Liver (tissue), 8 donors: ENCODE measurements at regions not wholly inside any gene's neighbourhood (a gene's known extent, or its start where the extent isn't known, plus 50 kb on each side); places are given as distances from the start of the nearest gene placed in this dataset.

Experiments
- DNase-seq: peaks from one replicate; pipeline ENCODE4 v3.0.0-alpha.2; 2017; ENCODE audit warnings: low spot score
- H3K27ac ChIP-seq, 2 donors: one replicate each; pipeline ENCODE4 v1.7.0; 2013; ENCODE audit warnings: inconsistent platforms in 2 of 2, low read length in 2 of 2, control low read depth in 1 of 2, low read depth in 1 of 2, mild to moderate bottlenecking in 1 of 2
- H3K27me3 ChIP-seq, 4 donors: one replicate each; pipeline versions ENCODE4 v1.6.1 to v1.7.0; 2013; ENCODE audit warnings: low read length in 3 of 4, inconsistent platforms in 1 of 4, mild to moderate bottlenecking in 1 of 4, moderate library complexity in 1 of 4; ENCODE audit not compliant: control insufficient read depth in 4 of 4, insufficient read depth in 4 of 4
- H3K36me3 ChIP-seq, 4 donors: one replicate each; pipeline versions ENCODE4 v1.6.1 to v1.7.0; 2013; ENCODE audit warnings: low read length in 3 of 4, mild to moderate bottlenecking in 3 of 4, low read depth in 1 of 4, moderate library complexity in 1 of 4; ENCODE audit not compliant: control insufficient read depth in 4 of 4, insufficient read depth in 3 of 4
- H3K4me1 ChIP-seq, 4 donors: one replicate each; pipeline versions ENCODE4 v1.6.1 to v1.7.0; 2013; ENCODE audit warnings: low read length in 3 of 4, mild to moderate bottlenecking in 3 of 4, moderate library complexity in 1 of 4; ENCODE audit not compliant: control insufficient read depth in 4 of 4, insufficient read depth in 4 of 4
- H3K4me3 ChIP-seq, 3 donors: one replicate each; pipeline versions ENCODE4 v1.6.1 to v1.7.0; 2013; ENCODE audit warnings: low read length in 3 of 3, control low read depth in 1 of 3, low read depth in 1 of 3, mild to moderate bottlenecking in 1 of 3
- H3K9ac ChIP-seq, 2 donors: one replicate each; pipeline ENCODE4 v1.7.0; 2013; ENCODE audit warnings: low read length in 2 of 2, mild to moderate bottlenecking in 2 of 2, moderate library complexity in 2 of 2, control low read depth in 1 of 2, low read depth in 1 of 2
- H3K9me3 ChIP-seq, 4 donors: one replicate each; pipeline versions ENCODE4 v1.6.1 to v1.7.0; 2013; ENCODE audit warnings: low read length in 3 of 4; ENCODE audit not compliant: control insufficient read depth in 4 of 4
- ATF3 ChIP-seq: IDR thresholded peaks from 2 replicates; pipeline ENCODE4 v1.6.1; 2016; ENCODE audit warnings: antibody characterized with exemption
- CTCF ChIP-seq: fragments of 150-350 bp; IDR thresholded peaks from 2 replicates; pipeline ENCODE4 v1.5.1; 2017; ENCODE audit warnings: improper control_type of control experiment, low read depth, low read length; ENCODE audit not compliant: missing input control
- EGR1 ChIP-seq, 2 donors: IDR thresholded peaks; 2 replicates each; pipeline ENCODE4 v1.6.1; 2016 to 2018; ENCODE audit warnings: antibody characterized with exemption in 2 of 2, low read depth in 2 of 2
- FOXA1 ChIP-seq: IDR thresholded peaks from 2 replicates; pipeline ENCODE4 v1.6.1; 2016; ENCODE audit warnings: antibody characterized with exemption
- FOXA2 ChIP-seq: IDR thresholded peaks from 2 replicates; pipeline ENCODE4 v1.6.1; 2016; ENCODE audit warnings: antibody characterized with exemption
- GABPA ChIP-seq, 2 donors: IDR thresholded peaks in 1 of 2; conservative IDR thresholded peaks in 1 of 2; 2 replicates each; pipeline ENCODE4 v1.6.1; 2016; ENCODE audit warnings: antibody characterized with exemption in 2 of 2, mild to moderate bottlenecking in 1 of 2, moderate library complexity in 1 of 2
- HNF4A ChIP-seq, 2 donors: conservative IDR thresholded peaks; 2 replicates each; pipeline ENCODE4 v1.6.1; 2016; ENCODE audit warnings: antibody characterized with exemption in 2 of 2, mild to moderate bottlenecking in 2 of 2
- HNF4G ChIP-seq: IDR thresholded peaks from 2 replicates; pipeline ENCODE4 v1.6.1; 2016; ENCODE audit warnings: antibody characterized with exemption
- JUND ChIP-seq, 2 donors: IDR thresholded peaks; 2 replicates each; pipeline ENCODE4 v1.6.1; 2016; ENCODE audit warnings: antibody characterized with exemption in 2 of 2
- MAX ChIP-seq: IDR thresholded peaks from 2 replicates; pipeline ENCODE4 v1.6.1; 2016; ENCODE audit warnings: antibody characterized with exemption
- NR2F2 ChIP-seq: IDR thresholded peaks from 2 replicates; pipeline ENCODE4 v1.6.1; 2016; ENCODE audit warnings: antibody characterized with exemption
- RAD21 ChIP-seq, 2 donors: IDR thresholded peaks; 2 replicates each; pipeline ENCODE4 v1.6.1; 2016; ENCODE audit warnings: antibody characterized with exemption in 2 of 2, mild to moderate bottlenecking in 2 of 2
- REST ChIP-seq: IDR thresholded peaks from 2 replicates; pipeline ENCODE4 v1.6.1; 2016; ENCODE audit warnings: antibody characterized with exemption, mild to moderate bottlenecking
- RXRA ChIP-seq, 2 donors: IDR thresholded peaks; 2 replicates each; pipeline ENCODE4 v1.6.1; 2017 to 2018; ENCODE audit warnings: antibody characterized with exemption in 2 of 2, mild to moderate bottlenecking in 1 of 2
- SP1 ChIP-seq: IDR thresholded peaks from 2 replicates; pipeline ENCODE4 v1.6.1; 2018; ENCODE audit warnings: antibody characterized with exemption, mild to moderate bottlenecking
- TAF1 ChIP-seq: conservative IDR thresholded peaks from 2 replicates; pipeline ENCODE4 v1.6.1; 2016; ENCODE audit warnings: antibody characterized with exemption, mild to moderate bottlenecking
- YY1 ChIP-seq: IDR thresholded peaks from 2 replicates; pipeline ENCODE4 v1.6.1; 2016; ENCODE audit warnings: antibody characterized with exemption, mild to moderate bottlenecking
- ZBTB33 ChIP-seq: IDR thresholded peaks from 2 replicates; pipeline ENCODE4 v1.6.1; 2016; ENCODE audit warnings: antibody characterized with exemption
- WGBS: extraction: QIAGEN DNeasy Blood & Tissue Kit; methylation state at CpG from one replicate; pipeline ENCODE4 v1.1.7; 2013; 5-methylcytosine and 5-hydroxymethylcytosine counted together
- donor health status: healthy.
- donor health status: healthy.
- donor health status: healthy.
- donor health status: healthy.
- donor health status: healthy.

GRCh38 chr7:125561006-125561405 lies 631.4 kb upstream of the POT1 start:
- Histone ChIP-seq H3K27ac (no peak overlapping the region), H3K9ac (no peak overlapping the region), H3K4me3 (no peak overlapping the region), H3K9me3 (peaks cover 0 to 5% (median 0%) of the 10 kb centered on the region in 4 donors), H3K36me3 (no peaks in the 10 kb centered on the region), H3K27me3 (no peaks in the 10 kb centered on the region), H3K4me1 (no peaks in the 10 kb centered on the region)
- 29% methylated on average over 3 of the region's 3 CpGs for WGBS
- no peak for DNase-seq
- TF ChIP-seq NR2F2 (no peak), HNF4G (no peak), ATF3 (no peak), RAD21 (IDR thresholded peaks at IDR 0.05) (no peak), FOXA1 (no peak), RXRA (IDR thresholded peaks at IDR 0.05) (no peak), CTCF (no peak), HNF4A (conservative IDR thresholded peaks at IDR 0.05) (no peak), ZBTB33 (no peak), FOXA2 (no peak), JUND (IDR thresholded peaks at IDR 0.05) (no peak), EGR1 (IDR thresholded peaks at IDR 0.05; ENCODE audit: low read depth in 2 of 2) (no peak), SP1 (no peak)

- peaks cover 0 to 6% (median 0%) of the 10 kb centered on the region in 4 donors for H3K9me3 ChIP-seq
- no peaks in the 10 kb centered on the region for H3K4me1 ChIP-seq
- WGBS = 68% methylated on average over 2 of the region's 2 CpGs
- H3K27ac ChIP-seq = no peak overlapping the region
- no peak for DNase-seq
- H3K36me3 ChIP-seq = no peaks in the 10 kb centered on the region
- H3K4me3 ChIP-seq = no peak overlapping the region
- H3K9ac ChIP-seq = no peak overlapping the region
- TF ChIP-seq GABPA (IDR thresholded peaks at IDR 0.05 in 1 of 2, conservative IDR thresholded peaks at IDR 0.05 in 1 of 2) = no peak
- TF ChIP-seq NR2F2 = no peak
- no peak for TF ChIP-seq EGR1 (IDR thresholded peaks at IDR 0.05; ENCODE audit: low read depth in 2 of 2)
- no peak for TF ChIP-seq HNF4G
- no peak for TF ChIP-seq HNF4A (conservative IDR thresholded peaks at IDR 0.05)
- TF ChIP-seq REST = no peak
- no peak for TF ChIP-seq TAF1
- no peak for TF ChIP-seq FOXA2
- TF ChIP-seq SP1 = no peak
- no peak for TF ChIP-seq CTCF
- TF ChIP-seq ATF3 = no peak
- TF ChIP-seq ZBTB33 = no peak
- TF ChIP-seq RAD21 (IDR thresholded peaks at IDR 0.05) = no peak
- no peak for TF ChIP-seq YY1
- no peak for TF ChIP-seq JUND (IDR thresholded peaks at IDR 0.05)
- no peak for TF ChIP-seq MAX
- TF ChIP-seq FOXA1 = no peak
- TF ChIP-seq RXRA (IDR thresholded peaks at IDR 0.05) = no peak
- H3K27me3 ChIP-seq = no peaks in the 10 kb centered on the region
Observed at GRCh38 chr7:125559921-125560320, 630.3 kb upstream of the POT1 start.
